DMS 273 (cell line): ENCODE measurements at regions not wholly inside any gene's neighbourhood (a gene's known extent, or its start where the extent isn't known, plus 50 kb on each side); places are given as distances from the start of the nearest gene placed in this dataset.

Experiments
- DNase-seq: peaks from one replicate; lab custom pipeline; 2025; ENCODE audit not compliant: unreplicated experiment; lab: John Stamatoyannopoulos, UW

DNA sequence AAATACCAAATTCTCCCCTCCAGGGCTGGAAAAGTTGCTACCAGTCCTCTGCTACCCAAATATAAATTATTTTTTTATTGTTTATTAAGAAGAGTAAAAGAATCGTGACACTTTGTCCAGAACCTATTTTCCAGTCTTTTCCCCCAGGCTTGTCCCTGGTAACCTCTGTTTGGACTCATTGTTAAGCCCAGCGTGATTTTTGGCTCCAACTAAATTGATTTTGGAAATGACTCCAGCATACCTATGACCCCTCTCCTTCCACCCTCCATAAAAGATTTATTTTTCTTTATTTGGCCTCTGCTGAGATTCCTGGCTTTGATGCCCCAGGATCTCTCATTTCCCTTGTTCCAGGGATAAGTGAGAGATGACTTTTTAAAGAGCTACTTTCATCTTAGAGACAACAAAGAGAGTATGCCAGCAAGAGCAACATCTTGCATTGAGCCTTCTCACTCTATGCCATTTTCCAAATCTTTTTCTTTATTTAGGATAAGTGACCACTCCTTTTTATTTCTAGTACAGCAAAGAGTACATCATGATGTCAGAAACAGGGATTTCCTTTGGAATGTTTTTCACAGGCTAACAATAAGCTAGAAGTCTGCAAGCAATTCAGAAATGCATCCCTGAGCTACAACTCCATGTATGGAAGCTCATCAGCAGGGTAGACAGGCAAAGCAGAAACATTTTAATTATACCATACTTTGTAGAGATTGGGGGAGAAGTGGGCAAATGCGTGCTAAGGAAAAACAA lies 75.8 kb downstream of the DAD1 start:
- no peak for DNase-seq

DNA sequence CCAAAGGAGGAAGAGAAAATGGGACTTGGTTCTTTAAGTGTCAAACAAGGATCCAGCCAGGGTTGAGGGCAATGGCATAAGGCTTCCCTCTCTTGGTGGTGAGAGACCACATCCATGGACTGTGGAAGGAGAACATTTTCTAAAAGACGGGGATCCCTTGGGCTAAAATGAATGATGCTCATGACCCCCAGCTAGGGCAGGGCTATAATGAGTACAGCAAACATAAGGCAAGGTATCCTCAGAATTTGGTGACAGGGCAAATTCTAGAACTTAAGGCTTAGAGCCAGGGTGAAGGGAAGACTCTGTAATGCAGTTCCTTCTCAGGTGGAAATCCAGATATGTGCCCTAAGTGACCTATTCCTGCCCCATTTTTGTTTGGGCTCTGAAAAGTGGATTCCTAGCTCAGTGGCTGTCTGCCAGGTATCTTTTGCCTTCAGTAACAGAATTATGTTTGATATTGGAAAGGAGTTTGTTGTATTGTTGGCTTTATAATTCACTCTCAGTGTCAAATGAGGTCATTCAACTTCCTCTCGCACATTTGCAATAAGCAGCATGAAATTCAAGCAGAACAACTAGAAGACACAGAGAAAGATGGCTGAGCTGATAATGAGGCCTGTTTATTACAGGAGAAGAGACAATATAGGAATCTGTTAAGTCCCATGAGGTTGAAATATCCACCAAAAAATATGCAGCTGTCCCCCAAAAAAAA lies 76.8 kb downstream of the DAD1 start:
- DNase-seq, result no peak

DNA sequence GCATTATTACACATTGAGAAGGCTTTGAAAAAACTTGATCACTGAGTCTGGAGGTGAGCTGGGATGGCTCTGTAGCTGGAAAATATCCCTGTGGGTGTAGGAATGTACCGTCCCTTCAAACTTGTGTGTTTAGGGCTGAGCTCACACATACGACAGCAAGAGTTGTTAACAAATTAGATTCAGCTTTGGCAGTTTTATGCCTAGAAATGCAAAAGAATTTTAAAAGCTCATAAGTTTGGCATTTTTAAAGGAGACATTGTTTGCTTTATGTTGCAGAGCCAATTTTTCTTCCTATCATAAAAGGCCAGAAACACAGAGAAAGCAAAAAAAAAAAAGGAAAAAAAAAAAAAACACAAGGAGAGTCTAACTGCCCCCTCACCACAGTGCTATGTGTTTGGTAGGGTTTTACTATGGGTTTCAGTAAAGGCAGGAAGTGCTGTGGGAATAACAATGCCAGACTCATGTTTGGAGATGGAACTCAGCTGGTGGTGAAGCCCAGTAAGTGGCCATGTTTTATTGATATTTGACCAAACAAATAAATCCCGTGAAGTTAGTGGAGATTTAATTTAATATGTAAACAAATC lies 78.4 kb downstream of the DAD1 start:
- no peak for DNase-seq

DNA sequence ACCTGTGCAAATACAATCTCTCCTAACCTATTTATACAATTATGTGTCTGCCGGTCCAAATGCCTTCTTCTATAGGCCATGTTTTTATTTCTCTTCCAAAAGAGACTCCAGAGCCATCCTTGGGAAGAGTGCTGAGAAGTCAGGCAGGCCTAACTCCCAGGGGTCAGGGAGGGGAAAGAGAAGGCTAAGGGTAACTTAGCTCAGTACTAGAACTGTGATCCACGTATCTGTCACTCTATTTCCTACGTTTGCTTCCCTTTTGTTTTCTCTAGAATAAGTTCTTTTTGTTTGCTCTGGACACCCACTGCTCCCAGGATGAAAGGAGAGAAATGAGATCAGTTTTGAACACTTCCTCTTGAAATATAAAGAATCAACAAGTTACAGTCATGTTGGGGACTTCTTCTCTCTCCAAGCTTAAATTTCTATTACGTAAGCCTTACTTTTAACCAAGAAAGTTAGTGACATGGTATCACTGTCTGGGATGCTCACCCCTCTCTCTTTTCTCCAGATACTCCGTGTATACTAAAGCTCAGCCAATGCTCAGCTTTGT lies 79.2 kb downstream of the DAD1 start:
- no peak for DNase-seq

GRCh38 chr14:22509036-22509709 lies 79.9 kb downstream of the DAD1 start:
- no peak for DNase-seq

- no peak for DNase-seq
Measured at GRCh38 chr14:22508662-22509035, 80.4 kb downstream of the DAD1 start.

DNA sequence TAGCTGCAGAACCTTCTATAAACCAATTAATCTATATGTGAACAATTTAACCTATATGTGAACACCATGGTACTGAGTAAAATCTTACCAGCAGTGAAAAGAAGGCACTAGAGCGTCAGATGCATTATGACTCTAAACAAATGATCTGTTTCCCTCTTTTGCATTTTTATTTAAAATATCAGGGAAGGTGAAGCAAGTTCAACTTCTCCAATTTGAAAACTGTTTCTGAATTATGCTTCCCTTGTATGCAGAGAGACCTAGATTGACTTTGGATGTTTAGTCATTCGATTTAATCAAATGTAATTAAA lies 80.9 kb downstream of the DAD1 start:
- no peak for DNase-seq

DNA sequence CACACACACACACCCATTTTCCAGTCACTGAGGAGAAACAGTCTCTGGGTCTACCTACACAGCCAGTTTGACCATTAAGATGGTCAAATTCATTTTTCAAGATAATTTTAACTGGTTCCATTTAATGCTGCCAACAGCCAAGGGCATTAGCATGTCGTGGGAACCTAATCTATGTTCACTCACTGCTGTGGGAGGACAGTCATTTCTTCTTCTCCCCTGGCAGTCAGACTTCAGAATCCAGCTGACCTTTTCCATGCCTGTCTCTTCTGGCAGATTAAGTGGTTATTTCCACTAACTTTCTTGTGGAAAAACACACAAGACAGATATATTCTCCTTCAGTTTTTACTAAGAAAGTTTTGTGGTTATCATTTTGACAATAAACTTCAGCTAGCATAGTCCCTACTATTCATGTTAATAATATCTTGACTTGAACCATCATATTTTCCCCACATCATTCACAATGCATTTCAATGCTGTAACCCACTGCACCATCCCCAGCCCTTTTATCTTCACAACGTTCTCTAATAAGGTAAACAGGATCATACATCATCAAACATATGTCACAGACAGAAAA lies 82.2 kb downstream of the DAD1 start:
- no peak for DNase-seq

GRCh38 chr14:22506378-22506710 lies 82.7 kb downstream of the DAD1 start:
- no peak for DNase-seq

DNA sequence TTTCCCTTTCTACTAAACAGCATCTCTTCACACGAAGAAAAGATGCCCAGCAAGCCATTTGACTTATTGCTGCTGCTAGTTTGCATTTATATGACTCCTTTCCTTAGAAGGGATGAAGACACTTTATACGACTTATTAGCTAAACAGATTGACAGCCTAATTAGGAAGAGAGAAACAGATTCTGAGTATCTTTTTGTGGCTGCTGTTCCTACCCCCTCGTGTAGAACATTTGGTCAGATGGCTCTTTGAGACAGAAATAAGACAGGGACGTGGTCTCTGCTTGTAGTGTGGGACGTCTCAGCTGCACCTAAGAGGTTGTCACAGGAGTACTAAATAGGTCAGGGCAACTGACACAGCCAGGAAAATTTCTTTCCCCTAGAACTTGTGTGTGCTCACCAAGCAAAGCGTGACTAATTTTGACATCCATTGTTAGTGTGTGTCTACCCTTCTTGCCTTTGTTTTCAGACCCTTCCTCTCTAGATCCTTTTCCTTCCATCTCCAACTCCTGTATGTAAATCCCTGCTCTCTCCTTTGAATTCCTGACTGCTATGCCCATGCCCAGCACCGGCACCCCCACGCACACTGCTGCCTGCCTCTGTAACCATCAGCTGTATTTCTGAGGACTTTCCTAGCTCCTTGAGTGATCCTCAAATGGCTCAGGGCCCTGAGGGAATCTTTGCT lies 83.2 kb downstream of the DAD1 start:
- DNase-seq, result peak; percentile 21

DNA sequence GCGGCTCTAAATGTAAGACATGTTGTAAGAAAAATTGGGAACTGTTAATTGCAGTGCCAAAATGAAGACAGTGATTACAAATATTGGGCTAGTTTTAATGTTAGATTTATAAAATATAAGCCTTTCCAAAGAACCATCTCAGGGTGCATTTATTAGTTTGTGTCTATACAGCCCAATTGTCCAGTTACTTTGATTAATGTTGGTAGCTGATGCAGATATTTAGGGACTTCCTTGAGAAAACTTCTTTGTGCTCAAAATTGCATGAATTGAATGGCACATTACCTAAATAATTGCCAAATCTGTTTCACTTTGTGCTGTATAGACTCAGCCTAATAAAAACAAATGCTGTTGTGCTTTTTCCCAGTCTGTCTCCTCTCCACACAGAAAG lies 83.7 kb downstream of the DAD1 start:
- no peak for DNase-seq

DNA sequence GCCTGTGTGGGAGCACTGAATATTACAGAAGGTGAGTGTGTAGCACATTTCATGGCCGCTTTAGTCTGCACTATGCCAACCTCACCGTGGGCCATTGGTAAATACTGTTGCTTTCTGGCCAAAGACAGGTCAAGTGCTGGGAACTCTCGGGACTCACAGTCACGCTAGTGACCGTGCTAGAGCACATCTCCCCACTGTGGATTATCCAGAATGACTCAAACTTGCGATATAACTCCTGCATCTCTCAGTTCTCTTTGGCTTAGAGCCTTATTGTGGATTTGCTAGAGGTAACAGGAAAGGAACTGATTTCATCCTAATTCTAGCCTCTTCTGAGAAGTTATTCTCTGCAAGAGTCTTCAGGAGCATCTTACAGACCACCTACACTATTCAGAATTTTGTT lies 86.5 kb downstream of the DAD1 start:
- DNase-seq, result no peak

DNA sequence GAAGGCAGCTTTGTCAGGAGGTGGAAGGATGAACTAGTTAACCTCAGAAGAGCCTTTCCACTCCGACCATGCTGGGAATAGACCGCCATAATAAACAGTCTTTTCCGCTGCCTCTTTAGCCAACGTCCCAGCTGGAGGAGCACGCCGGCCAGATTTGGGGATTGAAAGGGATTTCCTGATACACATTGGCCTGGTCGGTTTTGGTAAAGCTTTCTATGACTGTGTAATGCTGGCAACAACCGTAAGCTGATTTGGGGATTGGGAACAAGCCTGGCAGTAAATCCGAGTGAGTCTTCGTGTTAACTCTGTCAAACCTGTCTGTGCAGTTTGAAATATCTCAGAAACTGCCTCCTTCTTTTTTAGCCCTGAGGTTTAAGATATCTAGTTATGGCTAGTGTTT lies 87.0 kb downstream of the DAD1 start:
- no peak for DNase-seq

DNA sequence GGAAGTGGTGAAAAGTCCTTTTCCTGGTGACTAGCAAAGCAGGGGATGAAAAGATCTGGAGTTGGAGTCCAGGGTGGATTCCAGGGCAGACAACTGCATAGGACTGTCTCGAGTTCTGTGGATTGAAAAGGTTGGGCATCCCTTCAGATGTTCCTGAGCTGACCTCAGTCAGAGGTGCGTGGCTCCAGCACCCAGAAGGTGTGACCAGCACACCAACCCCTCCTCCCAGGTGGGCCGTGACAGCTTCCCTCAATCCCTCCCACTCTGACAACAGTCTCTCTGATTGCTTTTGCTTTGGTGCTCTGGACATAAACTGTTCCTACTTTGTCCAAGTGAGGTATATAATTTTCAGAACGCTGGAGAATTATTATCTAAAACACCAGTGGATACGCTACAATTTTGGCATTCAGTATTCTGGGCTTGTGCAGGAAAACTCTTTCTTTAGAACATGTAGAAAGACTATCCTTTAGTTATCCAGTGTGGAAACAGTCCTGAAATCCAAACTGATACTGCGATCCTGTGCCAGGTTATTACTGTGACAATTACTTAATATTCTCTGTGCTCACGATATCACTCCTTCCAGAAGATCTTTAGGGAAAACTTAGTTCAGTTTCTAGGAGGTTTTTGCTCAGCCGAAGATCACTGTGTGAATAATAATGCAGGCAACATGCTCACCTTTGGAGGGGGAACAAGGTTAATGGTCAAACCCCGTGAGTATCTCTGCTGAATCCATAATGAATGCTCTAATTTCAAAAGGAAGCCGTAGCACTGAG lies 87.9 kb downstream of the DAD1 start:
- DNase-seq, result no peak

GRCh38 chr14:22500525-22500924 lies 88.5 kb downstream of the DAD1 start:
- DNase-seq, result no peak

DNA sequence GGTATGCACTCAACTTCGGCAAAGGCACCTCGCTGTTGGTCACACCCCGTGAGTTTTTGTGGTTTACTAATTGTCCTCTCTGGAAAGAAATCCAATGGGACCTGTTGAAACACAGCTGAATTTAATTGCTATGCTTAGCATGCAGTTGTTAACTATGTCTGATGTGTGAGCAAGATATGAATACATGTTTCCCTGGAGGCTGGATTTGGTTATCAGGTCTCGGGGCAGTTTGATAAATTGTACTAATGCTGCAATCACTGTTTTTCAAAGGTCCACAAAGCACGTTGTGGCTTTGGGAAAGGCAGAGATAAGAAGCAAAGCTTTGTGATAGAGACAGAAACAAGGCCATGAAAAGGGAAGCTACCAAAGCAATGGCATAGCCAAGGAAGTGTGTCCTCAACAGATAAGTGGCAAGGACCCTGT lies 91.3 kb downstream of the DAD1 start:
- no peak for DNase-seq

DNA sequence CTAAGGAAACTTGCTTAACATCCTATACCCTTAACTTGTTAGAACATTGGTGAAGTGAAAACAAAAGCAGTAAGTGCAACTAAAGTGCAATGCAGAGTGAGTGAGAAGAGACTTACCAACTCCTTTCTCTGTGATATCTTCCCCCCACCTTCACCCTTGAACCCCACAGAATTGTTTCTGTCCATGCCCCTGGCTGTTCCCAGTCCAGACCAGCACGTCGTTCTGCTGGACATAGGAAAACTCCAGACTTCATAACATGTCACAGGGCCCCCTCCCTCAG lies 91.9 kb downstream of the DAD1 start:
- DNase-seq, result no peak

GRCh38 chr14:22494486-22495135 lies 94.4 kb downstream of the DAD1 start:
- DNase-seq, result no peak

DNA sequence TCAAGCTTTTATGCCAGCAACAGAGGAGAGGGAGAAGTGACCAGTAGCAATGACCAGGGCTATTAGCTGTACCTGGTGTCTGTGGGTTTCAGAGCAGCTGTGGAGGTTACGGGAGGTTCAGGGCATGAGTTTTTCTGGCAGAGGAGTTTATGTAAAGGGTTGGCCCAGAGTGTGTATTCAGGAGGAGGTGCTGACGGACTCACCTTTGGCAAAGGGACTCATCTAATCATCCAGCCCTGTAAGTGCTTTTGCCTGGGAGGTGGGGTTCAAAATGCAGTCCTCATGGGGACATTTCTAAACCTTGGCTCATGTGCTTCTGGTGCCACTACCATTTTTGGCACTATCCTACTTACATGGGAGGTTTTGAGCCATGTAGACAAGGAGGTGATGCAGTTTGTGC lies 95.3 kb downstream of the DAD1 start:
- no peak for DNase-seq
